Stimulated activated CD8-positive, alpha-beta memory T cell treated with anti-CD3 and anti-CD28 coated beads, Interleukin-2, amount 100 ng/mL, for 48 hours (primary cell): ENCODE measurements at regions not wholly inside any gene's neighbourhood (a gene's known extent, or its start where the extent isn't known, plus 50 kb on each side); places are given as distances from the start of the nearest gene placed in this dataset.
"Not testable (repeated sequence)": the region's sequence is repeated elsewhere in the genome, so short reads cannot be mapped to it uniquely, and the experiment has no call there.

Source experiments
- DNase-seq, 2 donors: peaks; one replicate each; pipeline ENCODE4 v3.0.0-alpha.2; 2020; ENCODE audit warnings: low read depth in 2 of 2

DNA sequence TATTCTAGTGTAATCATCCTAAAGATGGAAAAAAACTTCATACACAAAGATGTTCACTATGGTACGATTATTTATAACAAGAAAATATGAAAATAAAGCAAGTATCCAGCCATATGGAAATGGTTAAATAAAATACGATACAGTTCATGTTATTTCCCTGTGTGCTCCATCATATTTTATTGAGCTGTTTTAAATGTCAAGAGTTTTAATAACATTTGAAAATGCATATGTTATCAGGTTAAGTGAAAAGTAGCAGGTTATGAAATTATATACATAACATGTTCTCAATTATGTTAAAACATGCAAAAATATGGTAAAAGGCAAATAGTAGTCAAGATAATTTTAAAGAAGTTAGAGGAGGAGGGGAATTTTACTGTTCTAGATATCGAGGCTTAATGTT, 192.0 kb downstream of the HNRNPD start:
- no peak for DNase-seq

DNA sequence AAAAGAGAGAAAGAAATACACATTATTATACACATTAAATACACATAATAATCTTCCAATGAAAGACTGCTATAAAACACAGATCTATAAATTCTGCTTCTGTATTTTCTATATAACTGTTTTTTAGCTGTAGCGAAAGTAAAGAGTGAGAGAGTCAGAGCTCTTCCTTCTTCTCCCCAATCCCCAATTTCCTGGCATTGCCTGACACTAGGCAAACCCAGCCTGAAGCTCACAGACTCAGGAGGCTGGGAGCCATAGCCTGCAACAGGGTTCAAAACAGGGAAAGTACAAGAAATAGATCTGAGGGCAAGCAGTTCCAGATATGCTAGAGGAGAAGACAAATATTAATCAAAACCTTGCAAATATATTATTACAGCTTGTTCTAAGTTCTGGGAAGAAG, 201.6 kb downstream of the HNRNPD start:
- DNase-seq = no peak

DNA sequence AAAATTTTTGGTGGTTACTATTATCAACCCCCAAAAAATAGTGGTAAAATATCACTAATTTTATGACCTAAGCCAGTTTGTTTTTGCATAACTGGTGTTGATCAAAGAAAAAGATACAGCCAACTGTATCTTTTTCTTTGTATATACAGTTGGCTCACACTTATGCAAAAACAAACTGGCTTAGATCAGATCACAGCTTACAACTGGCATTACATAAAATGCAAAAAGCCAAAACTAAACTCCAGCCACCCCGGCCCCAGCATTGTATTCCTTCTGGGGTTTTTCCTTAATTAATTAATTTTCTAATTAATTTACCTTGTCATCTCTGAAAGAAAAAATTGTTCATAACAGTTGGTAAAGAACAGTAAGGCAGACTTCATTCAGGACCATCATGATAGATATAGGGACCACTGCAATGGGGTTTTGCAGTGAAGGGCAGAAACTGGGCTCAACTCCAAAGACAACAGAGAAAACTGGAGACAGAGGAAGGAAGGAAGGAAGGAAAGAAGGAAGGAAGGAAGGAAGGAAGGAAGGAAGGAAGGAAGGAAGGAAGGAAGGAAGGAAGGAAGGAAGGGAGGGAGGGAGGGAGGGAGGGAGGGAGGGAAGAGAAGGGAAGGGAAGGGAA, 202.1 kb downstream of the HNRNPD start:
- no peak for DNase-seq

DNA sequence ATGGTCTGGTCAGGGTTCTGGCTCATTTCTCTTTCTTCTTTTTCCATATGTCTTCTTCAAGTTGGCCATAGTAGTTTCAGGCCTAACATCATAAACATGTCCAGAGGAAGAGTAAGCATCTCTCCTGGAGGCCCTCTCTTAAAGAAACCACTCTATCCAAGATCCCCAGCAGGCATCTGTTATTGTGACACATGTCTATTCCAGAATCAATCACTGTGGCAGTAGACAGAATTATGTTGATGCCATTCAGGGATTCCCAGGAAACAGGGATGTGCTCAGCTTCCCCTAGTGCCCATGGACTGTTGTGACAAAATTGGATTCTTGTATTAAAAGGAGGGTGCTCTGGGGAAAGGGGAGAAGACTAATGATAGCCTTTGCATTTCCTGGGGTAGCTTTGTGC, 224.0 kb downstream of the HNRNPD start:
- no peak for DNase-seq

DNA sequence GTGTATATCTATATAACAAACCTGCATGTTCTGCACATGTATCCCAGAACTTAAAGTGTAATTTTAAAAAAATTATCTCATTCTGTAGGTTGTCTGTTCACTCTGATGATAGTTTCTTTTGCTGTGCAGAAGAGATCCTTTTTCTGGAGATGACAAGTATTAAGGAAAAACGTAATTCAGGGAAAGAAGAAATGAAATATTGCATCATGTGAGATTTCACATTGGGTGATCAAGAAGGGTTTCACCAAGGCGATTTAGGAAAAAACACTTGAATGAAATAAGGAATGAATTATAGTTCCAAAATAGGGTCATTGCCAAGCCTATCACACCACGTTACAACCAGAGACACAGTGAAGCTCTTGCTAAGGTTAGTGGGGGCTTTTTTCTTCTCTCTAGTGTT, 227.9 kb downstream of the HNRNPD start:
- no peak for DNase-seq

DNA sequence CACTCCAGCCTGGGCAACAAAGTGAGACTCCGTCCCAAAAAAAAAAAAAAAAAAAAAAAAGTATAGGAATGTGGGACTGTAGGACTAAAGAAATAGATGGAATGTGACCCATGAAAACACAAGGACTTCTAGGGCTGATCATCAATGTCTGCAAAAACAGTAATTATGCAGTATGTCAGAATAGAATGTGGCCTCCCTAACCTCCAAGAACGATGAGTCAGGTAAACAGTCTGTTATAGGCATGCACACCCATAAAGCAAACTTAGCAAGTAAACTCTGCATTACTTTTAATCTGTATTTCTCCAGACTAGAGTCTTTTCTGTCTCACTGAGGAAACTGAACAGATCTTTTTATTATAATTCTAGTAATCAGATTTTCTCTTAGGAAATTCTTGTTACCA, 233.4 kb downstream of the HNRNPD start:
- DNase-seq = no peak

DNA sequence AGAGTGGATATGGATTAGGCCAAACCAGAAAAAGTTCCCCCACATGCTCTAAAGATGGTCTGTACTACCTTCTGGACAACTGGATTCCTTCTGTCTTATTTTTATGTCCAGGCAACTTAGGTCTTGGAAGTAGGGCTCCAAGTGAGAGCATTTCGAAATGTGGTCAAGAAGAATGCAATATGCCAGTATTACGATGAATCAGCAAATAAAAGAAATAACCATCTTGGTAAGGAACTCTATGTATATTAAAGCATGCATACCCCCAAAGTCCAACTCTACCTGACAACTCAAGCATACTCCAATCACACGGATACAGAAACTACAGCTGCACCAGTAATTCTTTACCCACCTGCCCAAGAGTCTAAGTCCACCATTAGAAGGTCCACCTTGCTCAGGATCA, 234.5 kb downstream of the HNRNPD start:
- no peak for DNase-seq

DNA sequence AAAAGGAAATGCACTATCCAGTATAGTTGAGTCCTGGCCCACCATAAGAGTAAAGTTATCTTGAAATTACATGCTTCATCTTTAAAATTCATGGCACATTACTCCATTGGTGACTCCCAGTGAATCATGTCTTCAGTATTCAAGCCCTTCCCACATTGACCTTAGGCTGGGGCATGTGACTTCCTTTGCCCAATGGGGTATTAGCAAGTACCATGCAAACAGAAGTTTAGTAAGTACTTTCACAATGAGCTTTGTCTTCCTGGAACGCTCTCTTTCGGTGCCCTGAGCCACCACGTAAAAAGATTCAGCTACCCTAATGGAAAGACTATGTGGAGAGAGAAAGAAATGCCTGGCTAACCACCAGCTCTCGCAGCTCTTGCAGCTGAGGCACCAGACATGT, 235.4 kb downstream of the HNRNPD start:
- no peak for DNase-seq

DNA sequence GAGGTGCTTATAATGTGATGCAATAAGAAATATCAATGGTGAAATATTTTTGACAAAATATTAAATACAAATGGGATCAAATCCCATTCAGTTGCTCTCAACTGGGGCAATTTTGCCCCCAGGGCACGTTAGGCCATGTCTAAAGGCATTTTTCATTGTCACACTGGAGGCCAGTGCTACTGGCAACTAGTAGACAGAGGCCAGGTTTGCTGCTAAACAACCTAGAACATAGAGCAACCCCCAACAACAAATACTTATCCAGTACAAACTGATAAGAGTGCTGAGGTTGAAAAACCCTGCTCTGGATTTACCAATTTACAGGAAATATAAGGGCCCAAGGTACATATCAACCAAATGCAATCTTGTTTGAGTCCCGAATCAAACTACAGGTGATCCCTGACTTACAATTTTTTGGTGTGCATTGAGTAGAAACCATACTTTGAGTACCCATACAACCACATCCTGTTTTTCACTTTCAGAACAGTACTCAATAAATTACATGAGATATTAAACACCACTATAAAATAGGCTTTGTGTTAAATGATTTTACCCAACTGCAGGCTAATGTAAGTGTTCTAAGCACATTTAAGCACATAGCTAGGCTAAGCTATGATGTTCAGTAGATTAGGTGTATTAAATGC, 237.5 kb downstream of the HNRNPD start:
- no peak for DNase-seq

DNA sequence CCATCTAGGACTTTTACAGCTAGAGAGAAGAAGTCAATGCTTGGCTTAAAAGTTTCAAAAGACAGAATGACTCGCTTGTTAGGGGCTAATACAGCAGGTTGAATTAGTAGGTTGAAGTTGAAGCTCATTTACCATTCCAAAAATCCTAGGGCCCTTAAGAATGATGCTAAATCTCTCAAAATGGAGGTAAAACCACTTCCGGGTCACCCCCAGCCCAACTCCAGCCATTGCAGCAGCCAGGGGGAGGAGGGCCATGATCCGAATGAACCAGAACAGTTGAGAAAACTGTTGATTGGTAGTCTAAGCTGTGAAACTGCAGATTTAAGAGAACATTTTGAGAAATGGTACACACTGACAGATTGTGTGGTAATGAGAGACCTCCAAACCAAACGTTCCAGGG, 245.4 kb downstream of the HNRNPD start:
- no peak for DNase-seq

DNA sequence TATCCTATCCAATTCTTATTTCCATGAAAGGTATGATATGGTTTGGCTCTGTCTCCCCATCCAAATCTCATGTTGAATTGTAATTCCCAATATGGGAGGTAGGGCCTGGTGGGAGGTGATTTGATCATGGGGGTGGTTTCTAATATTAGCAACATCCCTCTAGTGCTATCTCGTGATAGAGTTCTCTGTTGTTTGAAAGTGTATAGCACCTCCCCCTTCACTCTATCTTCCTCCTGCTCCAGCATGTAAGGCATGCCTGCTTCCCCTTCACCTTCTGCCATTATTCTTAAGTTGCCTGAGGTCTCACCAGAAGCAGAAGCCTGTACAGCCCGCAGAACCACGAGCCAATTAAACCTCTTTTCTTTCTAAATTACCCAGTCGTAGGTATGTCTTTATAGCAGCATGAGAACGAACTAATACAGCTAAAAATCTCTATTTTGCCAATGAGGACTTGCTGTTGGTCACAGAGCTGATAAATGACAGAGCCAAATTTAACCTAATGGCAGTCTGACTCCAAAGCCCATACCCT, 247.2 kb downstream of the HNRNPD start:
- DNase-seq = no peak

DNA sequence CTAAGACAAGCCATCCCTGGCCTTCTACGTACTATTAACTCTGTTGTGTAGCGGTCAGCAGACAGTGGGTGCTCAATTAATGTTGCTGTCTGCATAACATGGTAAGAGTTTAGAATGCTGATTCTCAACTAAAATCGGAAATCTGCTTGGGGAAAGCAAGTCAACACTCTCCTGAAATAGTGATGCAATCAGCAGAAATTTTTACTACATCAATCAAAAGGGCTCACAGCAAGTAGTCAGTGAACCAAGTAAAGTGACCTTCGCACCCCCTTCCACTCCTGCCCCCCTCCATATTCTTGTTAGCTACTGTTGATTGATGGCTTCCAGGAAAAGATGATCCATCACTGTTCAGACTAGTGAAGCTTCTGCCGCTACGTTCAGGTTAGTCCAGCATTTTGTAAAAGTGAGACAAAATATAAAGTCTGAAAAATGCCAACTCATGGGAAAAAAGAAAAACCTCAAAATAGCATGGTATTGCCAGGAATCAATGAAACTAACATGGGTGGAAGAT, 247.9 kb downstream of the HNRNPD start:
- DNase-seq = no peak

DNA sequence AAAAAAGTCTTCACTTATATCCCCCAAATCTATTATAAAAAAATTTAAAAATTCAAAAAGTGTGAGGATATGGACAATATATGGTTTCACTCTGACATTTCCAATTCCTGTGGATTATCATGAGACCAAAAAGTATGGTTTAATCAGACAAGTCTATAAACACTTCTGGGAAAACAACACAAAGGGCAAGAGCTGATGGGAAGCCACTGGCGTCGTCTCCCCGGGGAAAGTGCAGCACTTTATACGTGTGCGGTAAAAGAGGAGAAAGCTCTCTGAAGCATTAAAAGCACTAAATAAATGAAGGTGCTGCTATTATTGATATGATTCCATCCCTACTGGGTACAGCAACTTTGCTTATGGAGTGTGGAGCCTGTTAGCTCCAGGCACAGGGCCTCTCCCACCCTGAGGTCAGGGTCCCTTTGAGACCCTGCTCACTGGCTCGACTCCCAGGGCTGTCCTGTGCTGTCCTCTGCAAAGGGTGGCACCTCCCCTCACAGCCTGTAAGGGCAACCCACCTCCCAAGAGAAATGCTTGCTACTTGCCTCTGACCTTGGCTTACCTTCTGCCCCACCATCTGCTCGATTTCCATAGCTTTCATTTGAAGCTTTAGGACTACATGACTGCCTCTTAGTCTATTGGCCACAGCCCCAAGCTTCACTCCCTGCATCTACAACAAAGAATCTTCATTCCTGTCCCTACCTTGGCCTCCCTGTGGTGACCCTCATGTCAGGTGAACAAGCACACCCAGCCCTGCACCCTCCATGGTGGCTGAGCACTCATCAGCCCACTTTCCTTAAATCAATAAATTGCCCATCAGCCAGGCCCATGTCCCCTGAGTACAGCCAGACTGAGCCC, 248.6 kb downstream of the HNRNPD start:
- DNase-seq = no peak

DNA sequence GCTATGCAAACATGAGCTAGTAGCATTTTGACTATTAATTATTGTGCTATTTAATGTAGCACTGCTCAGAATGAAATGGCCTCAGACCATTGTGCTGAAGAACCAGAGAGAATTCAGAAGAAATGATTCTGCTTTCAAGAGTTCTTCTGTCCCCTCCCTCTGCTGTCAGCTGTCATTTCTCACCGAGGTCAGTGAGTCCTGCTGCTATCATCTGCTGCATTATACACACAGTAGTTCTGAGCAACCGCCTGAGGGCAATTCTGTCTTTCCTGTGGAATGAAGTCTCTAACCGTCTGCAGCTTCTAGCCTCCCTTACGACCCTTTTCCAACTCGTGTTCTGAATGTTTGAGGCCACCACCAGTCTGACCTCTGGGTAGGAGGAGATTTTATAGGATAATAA, 249.4 kb downstream of the HNRNPD start:
- no peak for DNase-seq

DNA sequence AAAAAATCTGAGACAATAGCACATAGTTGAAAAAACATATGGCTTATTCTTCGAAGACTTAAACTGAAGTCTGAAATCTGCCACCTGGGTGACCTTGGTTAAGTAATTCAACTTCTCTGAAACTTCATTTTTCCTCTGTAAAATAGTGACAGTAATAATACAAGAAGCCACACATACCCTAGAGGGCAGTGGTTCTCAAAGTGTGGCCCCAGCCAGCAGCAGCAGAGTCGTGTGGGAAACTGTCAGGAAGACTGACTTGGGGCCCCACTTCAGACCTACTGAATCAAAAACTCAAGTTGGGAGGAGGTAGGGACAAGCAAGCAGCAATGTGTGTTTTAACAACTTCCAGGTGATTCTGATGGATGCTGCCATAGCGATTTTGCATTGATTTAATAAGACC, 249.9 kb downstream of the HNRNPD start:
- DNase-seq = no peak

DNA sequence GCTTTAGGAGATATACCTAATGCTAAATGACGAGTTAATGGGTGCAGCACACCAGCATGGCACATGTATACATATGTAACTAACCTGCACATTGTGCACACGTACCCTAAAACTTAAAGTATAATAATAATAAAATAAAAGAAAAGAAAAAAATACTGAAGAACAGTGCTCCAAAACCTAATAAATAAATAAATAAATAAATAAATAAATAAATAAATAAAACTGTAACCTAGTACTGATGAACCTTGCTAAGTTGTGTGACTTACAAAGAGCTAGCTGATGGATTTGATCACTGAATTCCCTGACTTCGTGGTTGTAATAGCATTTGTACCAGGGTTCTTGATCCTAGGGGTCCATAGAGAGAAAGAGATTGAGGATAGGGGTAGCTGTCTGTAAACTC, 258.6 kb downstream of the HNRNPD start:
- DNase-seq = not testable (repeated sequence)

DNA sequence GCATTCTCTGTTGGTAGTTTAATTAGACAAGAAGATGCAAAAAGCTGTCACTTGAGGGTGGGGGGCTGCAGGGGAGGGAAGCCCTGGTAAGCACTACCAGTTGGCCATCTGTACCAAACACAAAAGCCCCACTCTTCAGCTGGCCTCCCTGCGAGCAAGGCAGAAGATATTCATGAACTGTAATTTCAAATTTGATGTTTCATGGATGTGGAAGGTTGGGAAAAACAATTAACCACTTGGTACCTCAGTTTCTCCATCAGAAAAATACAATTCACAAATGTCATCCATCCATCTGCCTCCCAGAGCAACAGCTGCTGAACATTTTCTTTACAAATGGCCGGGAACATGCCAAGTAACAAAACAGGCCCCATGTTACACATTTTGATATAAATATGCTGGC, 265.3 kb downstream of the HNRNPD start:
- no peak for DNase-seq

DNA sequence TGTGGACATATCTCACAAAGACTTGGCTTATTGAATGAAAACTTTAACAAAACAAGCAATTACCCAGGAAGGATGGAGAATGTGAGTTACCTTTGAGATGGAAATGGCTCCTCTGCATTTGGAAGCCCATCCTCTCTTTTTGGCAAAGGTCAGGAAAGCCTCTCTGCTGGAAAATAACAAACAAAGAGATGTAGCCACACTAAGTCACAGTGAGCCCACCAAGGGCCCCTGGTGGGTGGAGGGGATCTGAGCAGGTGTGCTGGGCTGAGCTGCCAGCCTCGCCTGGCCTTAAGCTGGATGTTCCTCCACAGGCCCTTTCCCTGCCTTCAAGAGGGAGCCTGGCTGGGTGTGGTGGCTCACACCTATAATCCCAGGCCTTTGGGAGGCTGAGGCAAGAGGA, 269.2 kb downstream of the HNRNPD start:
- no peak for DNase-seq

DNA sequence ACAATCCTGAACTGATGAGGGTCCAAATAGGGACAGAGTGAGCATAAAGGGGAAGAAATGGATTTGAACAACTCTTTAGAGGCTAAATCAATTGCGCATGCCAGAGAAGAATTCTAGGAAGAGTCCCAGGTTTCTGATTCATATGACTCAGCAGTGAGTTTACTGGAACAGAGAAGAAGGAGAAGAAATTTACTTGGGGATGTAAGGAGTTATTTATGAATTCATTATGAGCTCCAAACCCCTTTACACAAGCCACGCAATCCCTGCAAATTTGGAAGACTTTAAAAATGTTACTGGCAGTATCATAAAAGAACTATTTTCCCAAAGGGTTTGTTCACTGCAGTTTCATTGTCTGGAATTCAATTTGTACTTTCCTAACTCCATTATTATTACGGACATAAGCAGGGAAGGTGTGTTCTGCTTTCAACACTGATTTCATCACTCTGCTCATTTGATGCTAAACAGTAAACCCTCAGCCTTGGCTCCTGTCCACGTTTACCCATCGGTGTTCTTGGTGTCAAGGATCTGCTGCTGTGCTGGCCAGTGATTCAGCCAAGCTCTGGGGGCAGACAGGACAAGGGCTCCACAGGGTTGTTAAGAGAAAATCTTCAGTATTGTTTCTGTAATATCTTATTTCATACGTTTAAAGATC, 273.7 kb downstream of the HNRNPD start:
- DNase-seq = no peak

DNA sequence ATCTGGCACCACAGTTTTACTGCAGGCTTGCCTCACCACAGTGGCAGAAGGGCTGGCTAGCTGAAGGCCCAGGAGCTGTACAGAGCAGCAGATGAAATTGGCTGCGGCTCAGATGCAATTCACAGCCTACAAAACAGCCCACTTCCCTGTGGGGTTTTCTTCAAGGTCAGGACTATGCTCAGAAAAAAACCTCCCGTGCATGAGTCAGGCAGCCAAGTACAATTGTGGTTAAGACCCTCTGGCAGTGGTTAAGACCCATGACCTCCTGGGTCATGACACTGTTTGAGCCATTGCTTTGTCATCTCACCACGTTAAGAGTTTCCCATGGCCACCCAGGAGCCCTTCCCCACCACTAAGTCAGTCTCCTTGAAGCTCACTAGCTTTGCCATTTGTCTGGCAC, 276.3 kb downstream of the HNRNPD start:
- no peak for DNase-seq

DNA sequence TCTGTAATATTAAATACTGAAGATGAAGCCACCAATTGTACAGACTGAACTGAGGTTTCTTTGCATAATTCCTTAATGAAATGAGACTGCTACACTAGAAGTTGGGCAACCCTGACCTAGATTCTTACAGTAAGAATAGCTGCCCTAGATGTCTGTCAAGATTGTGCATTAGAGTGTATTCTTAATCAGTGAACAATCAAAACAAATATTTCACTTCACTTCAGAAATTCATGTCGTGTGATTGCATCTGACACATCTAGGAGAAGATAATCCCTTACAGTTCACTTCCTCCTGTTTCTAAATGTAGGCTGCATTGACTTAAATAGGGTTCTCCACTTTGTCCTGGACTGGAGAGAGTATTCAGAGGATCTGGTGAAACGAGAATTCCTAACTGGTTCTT, 283.1 kb downstream of the HNRNPD start:
- DNase-seq = no peak

DNA sequence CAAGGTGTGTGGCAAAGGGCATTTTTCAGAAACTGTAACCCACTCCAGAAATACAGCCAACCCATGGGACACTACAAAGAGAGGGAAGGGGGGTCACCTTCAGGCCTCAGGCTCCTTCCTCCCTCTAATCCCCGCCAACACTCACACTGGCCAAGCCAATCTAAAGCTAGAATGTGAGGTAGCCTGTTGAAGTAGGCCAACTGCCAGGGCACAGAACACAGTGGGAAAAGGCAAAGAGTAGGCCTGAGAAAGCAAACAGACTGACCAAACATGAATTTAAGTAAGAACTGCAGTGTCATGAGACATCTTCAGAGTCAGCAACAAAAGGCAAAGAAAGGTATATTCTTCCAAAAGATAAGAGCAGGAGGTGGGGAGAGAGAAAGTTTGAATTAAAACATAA, 289.0 kb downstream of the HNRNPD start:
- no peak for DNase-seq
